A549 (cell line): ENCODE measurements at regions not wholly inside any gene's neighbourhood (a gene's known extent, or its start where the extent isn't known, plus 50 kb on each side); places are given as distances from the start of the nearest gene placed in this dataset.

Experiments
- CHD2 ChIP-seq: fragments of 150-350 bp; IDR thresholded peaks from 2 replicates; pipeline ENCODE4 v1.6.1; 2014; ENCODE audit warnings: low read length; ENCODE audit not compliant: partially characterized antibody
- CHD4 ChIP-seq: fragments of 200-600 bp; sonication (generic); IDR thresholded peaks from 2 replicates; pipeline ENCODE4 v1.6.1; 2016; ENCODE audit warnings: antibody characterized with exemption, mild to moderate bottlenecking, borderline replicate concordance
- EHF ChIP-seq: fragments of 250-450 bp; sonication (Bioruptor Pico); IDR thresholded peaks from 2 replicates; pipeline ENCODE4 v1.5.0; 2020; ENCODE audit warnings: mild to moderate bottlenecking
- EP300 ChIP-seq, 2 experiments: fragments of >200 bp; sonication (Bioruptor Twin); formaldehyde crosslinking; IDR thresholded peaks; 2 replicates in 1 of 2; 3 replicates in 1 of 2; pipeline ENCODE4 v1.6.1; 2016 to 2017
- FOSL2 ChIP-seq, 2 experiments: fragments of 450-650 bp in 1 of 2; fragments of >200 bp in 1 of 2; sonication (Bioruptor Twin) in 1 of 2; formaldehyde crosslinking; IDR thresholded peaks; 2 replicates each; pipeline versions ENCODE4 v1.5.0 to v1.6.1; 2016 to 2020; ENCODE audit warnings: mild to moderate bottlenecking in 1 of 2, moderate library complexity in 1 of 2
- JUNB ChIP-seq: fragments of >200 bp; sonication (Bioruptor Twin); formaldehyde crosslinking; IDR thresholded peaks from 2 replicates; pipeline ENCODE4 v1.6.1; 2016
- MAX ChIP-seq: IDR thresholded peaks from 2 replicates; pipeline ENCODE4 v1.6.1; 2012
- POLR2A ChIP-seq: IDR thresholded peaks from 2 replicates; pipeline ENCODE4 v1.6.1; 2012; ENCODE audit warnings: mild to moderate bottlenecking, low read length
- SMC3 ChIP-seq: fragments of >200 bp; sonication (Bioruptor Twin); formaldehyde crosslinking; IDR thresholded peaks from 3 replicates; pipeline ENCODE4 v1.6.1; 2018; ENCODE audit warnings: inconsistent platforms
- TP53 ChIP-seq: fragments of 250-450 bp; sonication (Bioruptor Pico); IDR thresholded peaks from 2 replicates; pipeline ENCODE4 v1.5.0; 2021; ENCODE audit warnings: mild to moderate bottlenecking, moderate library complexity
- ZFP36 ChIP-seq: fragments of 450-650 bp; IDR thresholded peaks from 2 replicates; pipeline ENCODE4 v1.6.1; 2014; ENCODE audit warnings: borderline replicate concordance; ENCODE audit not compliant: partially characterized antibody
- TF ChIP-seq, protein P1 (sequence below): fragments of >200 bp; sonication (Bioruptor Twin); formaldehyde crosslinking; IDR thresholded peaks from 3 replicates; pipeline ENCODE4 v1.5.1; 2016
- TF ChIP-seq, protein P2 (sequence below): IDR thresholded peaks from 2 replicates; pipeline ENCODE4 v1.6.1; 2012; ENCODE audit warnings: low read depth, borderline replicate concordance

- no peak for TF ChIP-seq POLR2A
- no peak for TF ChIP-seq FOSL2 (IDR thresholded peaks at IDR 0.05)
- no peak for TF ChIP-seq FOSL2 (CRISPR knock-in tag; IDR thresholded peaks at IDR 0.05)
- TF ChIP-seq, protein P1, sequence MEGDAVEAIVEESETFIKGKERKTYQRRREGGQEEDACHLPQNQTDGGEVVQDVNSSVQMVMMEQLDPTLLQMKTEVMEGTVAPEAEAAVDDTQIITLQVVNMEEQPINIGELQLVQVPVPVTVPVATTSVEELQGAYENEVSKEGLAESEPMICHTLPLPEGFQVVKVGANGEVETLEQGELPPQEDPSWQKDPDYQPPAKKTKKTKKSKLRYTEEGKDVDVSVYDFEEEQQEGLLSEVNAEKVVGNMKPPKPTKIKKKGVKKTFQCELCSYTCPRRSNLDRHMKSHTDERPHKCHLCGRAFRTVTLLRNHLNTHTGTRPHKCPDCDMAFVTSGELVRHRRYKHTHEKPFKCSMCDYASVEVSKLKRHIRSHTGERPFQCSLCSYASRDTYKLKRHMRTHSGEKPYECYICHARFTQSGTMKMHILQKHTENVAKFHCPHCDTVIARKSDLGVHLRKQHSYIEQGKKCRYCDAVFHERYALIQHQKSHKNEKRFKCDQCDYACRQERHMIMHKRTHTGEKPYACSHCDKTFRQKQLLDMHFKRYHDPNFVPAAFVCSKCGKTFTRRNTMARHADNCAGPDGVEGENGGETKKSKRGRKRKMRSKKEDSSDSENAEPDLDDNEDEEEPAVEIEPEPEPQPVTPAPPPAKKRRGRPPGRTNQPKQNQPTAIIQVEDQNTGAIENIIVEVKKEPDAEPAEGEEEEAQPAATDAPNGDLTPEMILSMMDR = no peak
- no peak for TF ChIP-seq CHD2
- TF ChIP-seq, protein P2, sequence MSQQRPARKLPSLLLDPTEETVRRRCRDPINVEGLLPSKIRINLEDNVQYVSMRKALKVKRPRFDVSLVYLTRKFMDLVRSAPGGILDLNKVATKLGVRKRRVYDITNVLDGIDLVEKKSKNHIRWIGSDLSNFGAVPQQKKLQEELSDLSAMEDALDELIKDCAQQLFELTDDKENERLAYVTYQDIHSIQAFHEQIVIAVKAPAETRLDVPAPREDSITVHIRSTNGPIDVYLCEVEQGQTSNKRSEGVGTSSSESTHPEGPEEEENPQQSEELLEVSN = no peak
- no peak for TF ChIP-seq EHF
- no peak for TF ChIP-seq CHD4
- TF ChIP-seq SMC3 = no peak
- TF ChIP-seq ZFP36 = no peak
- TF ChIP-seq EP300 (IDR thresholded peaks at IDR 0.05) = no peak
- TF ChIP-seq JUNB = no peak
- no peak for TF ChIP-seq MAX
- no peak for TF ChIP-seq TP53 (CRISPR knock-in tag)
Observed at GRCh38 chr12:20120403-20120725, 248.0 kb upstream of the PDE3A start.
